Dendritic cell treated with granulocyte-macrophage colony-stimulating factor and Interleukin-4, amounts not matched to agents 40 ng/mL and 50 ng/mL, for 4 days (primary cell): ENCODE measurements at regions not wholly inside any gene's neighbourhood (a gene's known extent, or its start where the extent isn't known, plus 50 kb on each side); places are given as distances from the start of the nearest gene placed in this dataset.

ENCODE experiments used
- H3K27ac Mint-ChIP-seq: one replicate; pipeline ENCODE4 v1.8.0; 2022; ENCODE audit warnings: mild to moderate bottlenecking, mixed read lengths
- H3K27me3 Mint-ChIP-seq: one replicate; pipeline ENCODE4 v1.8.0; 2022; ENCODE audit warnings: mild to moderate bottlenecking, mixed read lengths
- H3K36me3 Mint-ChIP-seq: one replicate; pipeline ENCODE4 v1.8.0; 2022; ENCODE audit warnings: low read depth, mixed read lengths
- H3K4me1 Mint-ChIP-seq: one replicate; pipeline ENCODE4 v1.8.0; 2022; ENCODE audit warnings: low read depth, mixed read lengths
- H3K4me3 Mint-ChIP-seq: one replicate; pipeline ENCODE4 v1.8.0; 2022; ENCODE audit warnings: mild to moderate bottlenecking, moderate library complexity, mixed read lengths
- H3K9me3 Mint-ChIP-seq: one replicate; pipeline ENCODE4 v1.8.0; 2022; ENCODE audit warnings: mixed read lengths
- intact Hi-C: fragments of 100-400 bp; cut with micrococcal nuclease; formaldehyde crosslinking; loops from one replicate; pipeline ENCODE4 v1.15.0; 2022

- intact Hi-C loops, result no loop called here
- Mint-ChIP-seq H3K4me3 (no peak overlapping the region), H3K9me3 (no peaks in the 10 kb centered on the region), H3K4me1 (no peaks in the 10 kb centered on the region), H3K27me3 (peaks cover 18% of the 10 kb centered on the region), H3K36me3 (no peaks in the 10 kb centered on the region), H3K27ac (no peak overlapping the region)
Observed at GRCh38 chr11:31865606-31866300, 54.6 kb upstream of the PAX6 start.

GRCh38 chr11:31863170-31863832 lies 52.2 kb upstream of the PAX6 start:
- Mint-ChIP-seq H3K9me3 (no peaks in the 10 kb centered on the region), H3K27me3 (peaks cover 19% of the 10 kb centered on the region), H3K27ac (no peak overlapping the region), H3K36me3 (no peaks in the 10 kb centered on the region), H3K4me3 (no peak overlapping the region), H3K4me1 (no peaks in the 10 kb centered on the region)
- intact Hi-C loops, result no loop called here

GRCh38 chr11:31861011-31861410 lies 49.9 kb upstream of the PAX6 start:
- Mint-ChIP-seq H3K27me3 (peaks cover 23% of the 10 kb centered on the region), H3K36me3 (no peaks in the 10 kb centered on the region), H3K9me3 (no peaks in the 10 kb centered on the region), H3K4me3 (no peak overlapping the region), H3K27ac (no peak overlapping the region), H3K4me1 (no peaks in the 10 kb centered on the region)
- intact Hi-C loops, result no loop called here
